ENCODE measurements at regions not wholly inside any gene's neighbourhood (a gene's known extent, or its start where the extent isn't known, plus 50 kb on each side); places are given as distances from the start of the nearest gene placed in this dataset.

- no peak for DNase-seq
Measured at GRCh38 chr12:17540921-17541320, 549.1 kb downstream of the RERGL start.

GRCh38 chr12:17528394-17528793, 561.6 kb downstream of the RERGL start:
- DNase-seq = no peak

GRCh38 chr12:17527021-17527420, 563.0 kb downstream of the RERGL start:
- DNase-seq = no peak

- DNase-seq = no peak
Measured at GRCh38 chr12:17511369-17511768, 578.6 kb downstream of the RERGL start.

GRCh38 chr12:17507336-17507735, 582.7 kb downstream of the RERGL start:
- DNase-seq = no peak

- DNase-seq = no peak
Measured at GRCh38 chr12:17503742-17504141, 586.3 kb downstream of the RERGL start.

GRCh38 chr12:17489452-17489851, 600.5 kb downstream of the RERGL start:
- DNase-seq = no peak

GRCh38 chr12:17478908-17479673, 610.9 kb downstream of the RERGL start:
- no peak for DNase-seq

GRCh38 chr12:17470460-17470859, 619.5 kb downstream of the RERGL start:
- no peak for DNase-seq

- DNase-seq = no peak
Measured at GRCh38 chr12:17459214-17459613, 630.8 kb downstream of the RERGL start.

GRCh38 chr12:17456486-17456885, 633.5 kb downstream of the RERGL start:
- no peak for DNase-seq

- no peak for DNase-seq
Measured at GRCh38 chr12:17438141-17438540, 651.9 kb downstream of the RERGL start.

- DNase-seq = no peak
Measured at GRCh38 chr12:17416748-17417147, 673.2 kb downstream of the RERGL start.

GRCh38 chr12:17414596-17414995, 675.4 kb downstream of the RERGL start:
- no peak for DNase-seq

GRCh38 chr12:17411662-17412061, 678.3 kb downstream of the RERGL start:
- no peak for DNase-seq

GRCh38 chr12:17388679-17389078, 701.3 kb downstream of the RERGL start:
- DNase-seq = no peak

GRCh38 chr12:17383321-17383720, 706.7 kb downstream of the RERGL start:
- no peak for DNase-seq

GRCh38 chr12:17381211-17381610, 708.8 kb downstream of the RERGL start:
- no peak for DNase-seq

GRCh38 chr12:17372508-17372907, 717.5 kb downstream of the RERGL start:
- no peak for DNase-seq

- no peak for DNase-seq
Measured at GRCh38 chr12:17371491-17372215, 718.3 kb downstream of the RERGL start.

- no peak for DNase-seq
Measured at GRCh38 chr12:17370621-17371020, 719.4 kb downstream of the RERGL start.

- DNase-seq = no peak
Measured at GRCh38 chr12:17369556-17369955, 720.4 kb downstream of the RERGL start.

GRCh38 chr12:17361224-17361623, 728.8 kb downstream of the RERGL start:
- DNase-seq = no peak

GRCh38 chr12:17358835-17359234, 731.2 kb downstream of the RERGL start:
- DNase-seq = no peak

GRCh38 chr12:17357396-17357795, 732.6 kb downstream of the RERGL start:
- DNase-seq = no peak
